ENCODE measurements at regions not wholly inside any gene's neighbourhood (a gene's known extent, or its start where the extent isn't known, plus 50 kb on each side); places are given as distances from the start of the nearest gene placed in this dataset.

DNA sequence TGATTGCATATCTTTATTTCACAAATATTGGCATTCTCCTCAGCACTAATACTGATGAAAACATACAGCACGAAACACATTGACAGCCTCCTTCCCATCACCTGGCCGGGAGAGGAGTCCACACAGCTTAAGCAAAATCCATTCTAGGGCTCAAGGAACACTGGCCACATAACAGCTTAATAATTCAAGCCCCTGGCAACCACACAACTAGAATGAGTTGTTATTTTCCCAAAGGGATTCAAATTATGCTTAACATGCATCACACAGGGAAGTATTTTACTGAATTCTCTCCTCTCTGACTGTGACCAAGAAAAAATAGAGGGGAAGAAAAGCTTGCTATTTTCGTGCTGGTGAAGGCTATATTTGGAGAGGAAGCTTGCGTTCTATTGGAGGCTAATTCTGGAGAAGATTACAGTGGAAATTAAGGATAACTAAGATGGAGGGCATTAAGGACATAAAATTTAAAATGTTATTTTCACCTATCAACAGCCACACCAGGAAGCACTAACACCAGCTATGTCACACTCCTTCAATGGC lies 198.5 kb downstream of the ADGRG6 start:
- DNase-seq (ENCODE audit: low read depth): no peak

DNA sequence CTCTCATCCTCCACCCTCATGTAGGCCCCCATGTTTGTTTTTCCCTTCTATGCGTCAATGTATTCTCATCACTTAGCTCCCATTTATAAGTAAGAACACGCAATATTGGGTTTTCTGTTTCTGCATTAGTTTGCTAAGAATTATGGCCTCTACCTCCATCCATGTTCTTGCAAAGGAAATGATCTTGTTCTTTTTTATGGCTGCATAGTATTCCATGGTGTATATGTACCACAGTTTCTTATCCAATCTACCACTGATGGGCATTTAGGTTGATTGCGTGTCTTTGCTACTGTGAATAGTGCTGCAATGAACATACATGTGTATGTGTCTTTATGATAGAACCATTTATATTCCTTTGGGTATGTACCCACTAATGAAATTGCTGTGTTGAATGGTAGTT lies 200.0 kb downstream of the ADGRG6 start:
- DNase-seq (ENCODE audit: low read depth): no peak

DNA sequence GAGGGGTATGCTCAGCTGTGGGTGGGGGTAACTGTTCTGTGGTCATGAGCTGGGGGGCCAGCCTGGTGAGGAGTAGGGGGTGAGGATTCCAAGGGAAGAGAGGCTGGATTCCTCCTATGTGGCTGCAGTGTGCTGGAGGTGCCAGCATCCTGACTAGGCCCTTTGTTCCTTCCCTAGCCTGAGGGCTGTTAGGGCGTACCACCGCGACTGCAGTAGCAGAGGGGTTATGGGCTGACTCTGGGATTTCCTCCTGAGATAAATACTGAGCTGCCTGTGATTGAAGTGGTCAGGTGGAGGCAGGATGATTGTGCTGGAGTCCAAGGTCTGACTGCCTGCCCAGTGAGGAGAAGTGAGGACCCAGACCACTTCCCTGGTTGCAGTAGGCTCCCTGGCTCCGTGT lies 205.3 kb downstream of the ADGRG6 start:
- DNase-seq (ENCODE audit: low read depth): no peak

DNA sequence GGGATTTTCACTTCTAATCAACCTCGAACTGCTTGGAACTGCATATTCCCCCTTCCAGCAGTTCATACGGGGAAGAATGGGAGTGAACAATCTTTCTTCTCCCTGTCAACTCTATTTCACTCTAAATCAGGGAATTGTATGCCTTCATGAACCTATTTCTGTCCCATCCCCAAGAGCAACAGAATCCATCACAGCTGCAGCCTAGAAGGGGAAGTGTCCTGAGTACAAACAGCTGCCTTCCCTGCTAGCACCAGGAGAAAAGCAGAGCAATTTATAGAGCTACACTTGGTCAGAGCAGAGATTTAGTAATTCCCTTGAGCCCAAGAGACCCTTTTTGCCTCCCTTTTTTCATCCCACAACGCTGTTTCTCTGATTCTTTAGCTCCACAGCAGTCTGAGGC lies 208.4 kb downstream of the ADGRG6 start:
- no peak for DNase-seq (ENCODE audit: low read depth)

DNA sequence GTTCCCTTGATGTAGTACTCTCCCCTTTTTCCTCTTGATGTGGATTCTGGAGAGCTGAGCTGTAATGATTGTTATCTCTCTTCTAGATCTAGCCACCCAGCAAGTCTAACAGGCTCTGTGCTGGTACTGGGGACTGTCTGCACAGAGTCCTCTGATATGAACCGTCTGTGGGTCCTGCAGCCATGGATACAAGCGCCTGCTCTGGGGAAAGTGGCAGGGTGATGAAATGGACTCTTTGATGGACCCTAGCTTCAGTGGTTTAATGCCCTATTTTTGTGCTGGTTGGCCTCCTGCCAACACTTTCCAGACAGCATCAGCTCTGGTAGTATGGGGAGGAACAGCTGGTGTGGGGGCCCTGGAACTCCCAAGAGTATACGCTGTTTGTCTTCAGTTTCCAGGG lies 216.3 kb downstream of the ADGRG6 start:
- no peak for DNase-seq (ENCODE audit: low read depth)

DNA sequence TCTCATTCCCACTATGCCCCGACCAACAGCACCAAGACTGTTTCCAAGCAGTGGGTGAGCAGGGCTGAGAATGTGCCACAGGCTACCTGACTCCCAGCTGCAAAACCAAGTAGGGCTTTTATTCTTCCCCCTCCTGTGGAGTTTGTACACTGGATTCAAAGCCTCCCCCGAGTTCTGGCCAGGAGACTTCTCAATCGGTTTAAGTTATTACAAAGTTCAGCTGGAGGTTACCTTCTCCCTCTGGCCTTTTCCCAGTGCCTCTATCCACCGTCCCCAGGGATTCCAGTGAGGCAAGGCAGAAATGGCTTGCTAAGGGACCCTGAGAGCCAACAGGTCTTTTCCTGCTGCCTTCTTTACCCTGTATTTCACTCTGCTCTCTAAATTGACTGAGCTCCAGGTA lies 217.0 kb downstream of the ADGRG6 start:
- DNase-seq (ENCODE audit: low read depth): no peak

DNA sequence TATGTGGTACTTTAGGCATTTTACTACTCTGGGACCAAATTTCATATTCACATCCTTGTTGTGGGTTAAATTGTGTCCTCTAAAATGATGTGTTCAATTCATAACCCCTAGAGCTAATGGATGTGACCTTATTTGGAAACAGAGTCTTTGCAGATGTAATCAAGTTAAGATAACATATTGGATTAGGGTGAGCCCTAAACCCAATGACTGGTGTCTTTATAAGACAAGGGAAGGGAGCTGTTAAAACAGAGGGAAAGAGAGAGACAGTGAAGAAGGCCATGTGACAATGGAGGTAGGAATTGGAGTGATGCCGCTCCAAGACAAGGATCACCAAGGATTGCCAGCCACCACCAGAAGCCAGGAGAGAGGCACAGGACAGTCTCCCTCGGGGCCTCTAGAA lies 220.0 kb downstream of the ADGRG6 start:
- no peak for DNase-seq (ENCODE audit: low read depth)

DNA sequence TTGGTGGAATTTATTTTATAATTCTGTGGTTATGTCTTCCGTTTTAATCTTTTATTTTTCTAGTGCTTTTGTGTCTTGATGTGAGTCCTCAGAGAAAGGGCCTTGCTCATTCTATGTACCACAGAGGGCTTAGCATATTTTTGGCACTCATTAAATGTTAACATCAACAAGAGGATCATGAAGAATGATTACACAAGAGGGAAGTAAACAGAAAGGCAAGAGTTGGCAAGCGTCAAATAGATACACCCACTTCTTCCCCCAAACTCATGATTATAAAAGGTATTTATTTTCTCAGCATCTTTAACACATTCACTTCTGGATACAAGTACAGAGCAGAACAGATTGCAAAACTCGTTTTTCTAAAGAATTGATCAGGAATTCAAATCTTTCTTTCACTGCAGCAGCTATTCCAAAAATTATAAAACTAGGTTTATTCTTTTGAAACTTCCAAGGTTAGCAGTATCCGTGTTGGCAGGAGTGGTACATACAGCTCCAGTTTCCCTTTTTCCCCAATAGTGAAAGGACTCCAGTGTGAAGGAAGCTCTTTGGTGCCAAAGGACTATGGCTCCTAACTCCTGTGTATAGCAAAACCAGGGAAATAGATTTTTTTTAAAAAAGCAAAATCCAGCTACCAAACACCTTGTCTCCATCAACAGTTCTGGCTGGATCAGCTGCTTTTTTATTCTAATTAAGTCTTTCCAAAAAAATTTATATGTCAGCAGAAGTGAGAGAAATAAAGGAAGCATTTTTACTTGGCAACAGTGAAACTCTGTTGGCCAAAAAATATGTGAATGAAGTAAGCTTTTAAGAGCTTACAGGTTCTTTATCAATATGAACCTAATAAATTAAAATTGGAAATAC lies 221.9 kb downstream of the ADGRG6 start:
- no peak for DNase-seq (ENCODE audit: low read depth)

DNA sequence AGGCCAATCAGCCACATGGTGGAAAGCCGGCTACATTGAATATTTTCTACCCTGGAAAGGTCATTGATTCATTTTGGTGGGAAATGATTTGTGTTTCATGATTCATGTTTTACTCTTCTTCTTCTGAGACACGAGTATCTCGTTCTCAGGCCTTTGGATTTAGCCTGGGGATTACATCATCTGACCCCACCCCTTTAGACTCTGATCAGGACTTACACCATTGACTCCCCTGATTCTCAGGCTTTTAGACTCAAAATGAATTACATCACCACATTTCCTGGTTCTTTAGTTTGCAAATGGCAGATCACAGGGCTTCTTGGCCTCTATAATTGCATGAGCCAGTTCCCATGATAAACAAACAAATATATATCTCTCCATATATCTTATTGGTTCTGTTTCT lies 228.8 kb downstream of the ADGRG6 start:
- DNase-seq (ENCODE audit: low read depth): no peak

DNA sequence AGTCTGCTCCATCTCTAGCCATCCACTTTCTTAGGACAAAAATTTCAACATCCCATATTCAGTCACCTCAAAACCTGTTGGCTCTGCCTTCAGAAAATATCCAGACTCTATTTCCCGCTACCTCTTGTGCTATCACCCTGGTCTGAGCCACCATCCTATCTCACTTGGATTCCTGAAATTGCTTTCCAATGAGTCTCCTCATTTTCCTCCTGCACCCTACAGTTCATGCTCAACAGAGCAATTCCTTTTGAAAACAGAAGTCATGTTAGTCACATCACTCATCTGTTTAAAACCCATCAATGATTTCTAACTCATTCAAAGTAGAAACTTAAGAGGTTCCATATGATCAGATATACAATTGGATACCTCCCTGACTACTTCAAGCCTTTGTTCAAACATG lies 229.9 kb downstream of the ADGRG6 start:
- no peak for DNase-seq (ENCODE audit: low read depth)

DNA sequence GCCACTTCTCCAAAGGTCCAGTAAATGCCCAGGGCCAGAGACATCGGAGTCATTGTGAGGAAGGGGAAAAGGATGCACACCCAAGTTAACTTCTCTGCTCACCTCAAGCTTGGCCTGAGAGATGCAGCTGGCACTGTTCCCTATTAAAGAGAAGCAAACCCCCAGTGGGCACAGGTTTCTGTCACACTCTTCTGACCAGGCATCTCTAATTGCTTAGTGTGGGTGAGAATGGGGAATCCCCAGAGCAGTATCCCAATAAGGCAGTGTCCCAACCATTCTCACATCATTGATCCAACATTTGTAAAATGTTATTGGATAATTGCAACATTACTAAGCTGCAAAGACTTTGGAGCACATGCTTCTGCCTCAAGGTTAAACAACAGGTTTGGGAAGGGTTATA lies 232.3 kb downstream of the ADGRG6 start:
- DNase-seq (ENCODE audit: low read depth): no peak

DNA sequence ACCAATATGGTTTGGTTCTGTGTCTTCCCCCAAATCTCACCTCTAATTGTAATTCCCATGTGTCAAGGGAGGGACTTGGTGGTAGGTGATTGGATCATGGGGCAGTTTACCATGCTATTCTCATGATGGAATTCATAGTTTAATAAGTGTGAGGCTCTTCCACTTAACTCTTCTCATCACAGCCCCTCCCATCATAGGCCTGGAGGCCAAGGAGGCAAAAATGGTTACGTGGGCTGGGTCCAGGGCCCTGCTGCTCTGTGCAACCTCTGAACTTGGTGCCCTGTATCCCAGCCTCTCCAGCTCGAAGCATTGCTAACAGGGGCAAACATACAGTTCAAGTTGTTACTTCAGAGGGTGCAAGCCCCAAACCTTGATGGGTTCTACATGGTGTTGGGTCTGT lies 232.7 kb downstream of the ADGRG6 start:
- no peak for DNase-seq (ENCODE audit: low read depth)

DNA sequence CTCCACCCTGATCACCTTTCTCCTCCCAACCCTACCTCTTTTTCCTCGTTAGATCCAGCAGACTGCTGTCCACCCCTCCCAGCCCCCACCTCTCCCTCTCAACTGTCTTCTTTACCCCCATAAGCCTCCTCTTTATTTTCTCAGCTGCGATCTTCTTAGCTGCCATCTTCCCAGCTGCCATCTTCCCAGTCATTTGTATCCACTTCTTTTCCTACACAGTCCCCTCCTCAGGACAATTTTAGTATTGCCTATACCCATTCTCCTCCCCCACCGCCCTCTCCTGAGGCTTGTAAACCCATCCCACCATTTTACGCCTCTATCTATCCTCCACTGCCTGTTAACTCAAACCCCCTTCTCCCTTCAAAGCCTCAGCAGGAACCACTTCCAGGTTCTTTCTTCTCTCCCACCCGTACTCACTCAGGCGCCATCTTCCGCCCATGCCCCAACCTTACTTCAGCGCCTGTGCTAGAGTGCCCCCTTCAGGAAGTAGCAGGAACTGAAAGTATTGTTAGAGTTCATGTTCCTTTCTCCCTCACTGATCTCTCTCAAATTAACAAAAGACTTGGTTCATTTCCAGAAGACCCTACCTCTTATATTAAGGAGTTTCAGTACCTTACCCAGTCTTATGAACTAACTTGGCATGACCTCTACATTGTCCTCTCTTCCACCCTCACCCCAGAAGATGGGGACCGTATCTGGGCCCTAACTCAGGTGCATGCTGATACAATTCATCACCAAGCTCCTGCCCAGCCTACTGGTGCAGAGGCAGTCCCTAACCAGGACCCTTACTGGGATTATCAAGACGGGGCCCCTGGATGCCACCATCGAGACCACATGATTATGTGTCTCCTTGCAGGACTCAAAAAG lies 236.0 kb downstream of the ADGRG6 start:
- DNase-seq (ENCODE audit: low read depth): no peak

DNA sequence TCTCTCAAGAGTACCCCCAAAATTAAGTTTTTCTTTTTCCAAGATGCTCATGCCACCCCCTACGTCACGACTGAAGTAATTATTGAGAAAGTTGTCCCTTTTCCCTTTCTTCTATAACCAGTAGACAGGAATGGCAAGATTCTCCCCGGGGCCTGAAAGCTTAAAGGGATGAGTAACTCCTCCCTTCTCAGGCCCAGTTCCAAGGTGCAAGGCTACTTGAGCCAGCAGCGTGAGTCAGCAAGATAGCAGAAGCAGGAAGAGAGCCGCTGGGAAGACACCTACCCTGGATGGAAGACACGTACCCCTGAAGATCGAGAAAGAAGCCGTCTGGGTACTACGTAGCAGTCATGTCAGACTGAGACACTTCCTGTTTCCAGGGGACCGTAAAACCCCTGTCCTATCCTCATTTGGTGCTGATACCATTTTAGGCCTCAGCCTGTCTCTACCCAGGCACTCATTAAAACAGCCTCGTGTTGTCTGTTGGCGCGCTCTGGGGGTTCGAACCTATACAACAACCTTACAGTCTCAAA lies 241.0 kb downstream of the ADGRG6 start:
- DNase-seq (ENCODE audit: low read depth): no peak

DNA sequence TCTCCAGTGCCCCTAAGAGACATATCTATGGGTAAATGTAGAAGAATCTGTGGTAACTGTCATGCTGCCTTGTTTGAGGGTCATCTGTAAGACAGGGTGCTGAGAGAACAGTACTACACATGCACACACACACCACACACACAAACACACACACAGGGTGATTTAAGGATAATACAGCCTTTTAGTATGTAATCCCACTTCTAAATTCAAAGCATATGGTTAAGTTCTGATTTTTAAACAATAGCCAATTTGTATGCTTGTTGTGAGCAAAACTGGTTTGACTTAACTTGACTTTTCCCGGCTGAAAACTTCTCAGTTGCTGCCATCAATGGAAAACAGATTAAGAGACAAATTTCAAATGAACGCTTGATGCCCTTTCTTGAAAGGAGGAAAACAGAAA lies 241.8 kb downstream of the ADGRG6 start:
- no peak for DNase-seq (ENCODE audit: low read depth)

DNA sequence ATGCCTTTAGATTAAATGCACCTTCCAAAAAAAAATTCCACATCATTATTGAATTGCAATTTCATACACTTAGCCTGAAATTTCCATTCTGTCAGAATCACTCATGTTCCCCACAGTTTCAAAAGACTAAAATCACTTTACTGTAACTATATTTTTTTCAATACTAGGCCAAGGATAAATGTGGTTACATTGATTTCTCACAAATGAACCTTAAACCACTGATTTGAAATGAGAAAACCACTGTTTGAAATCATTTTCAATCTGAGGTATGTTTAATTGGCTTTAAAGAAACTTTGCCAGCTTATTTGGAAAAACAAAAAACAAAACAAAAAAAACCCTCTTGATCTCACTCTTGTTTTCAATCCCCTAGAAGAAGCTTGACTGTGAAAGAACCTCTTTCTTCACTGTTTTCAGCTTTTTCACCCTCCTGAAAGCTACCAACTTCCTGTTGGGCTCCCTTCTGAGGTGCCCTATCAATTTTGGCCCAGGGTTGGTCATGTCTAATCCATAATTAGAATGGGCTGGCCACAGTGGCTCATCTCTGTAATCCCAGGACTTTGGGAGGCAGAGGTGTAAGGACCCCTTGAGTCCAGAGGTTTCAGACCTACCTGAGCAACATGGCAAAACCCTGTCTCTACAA lies 242.5 kb downstream of the ADGRG6 start:
- DNase-seq (ENCODE audit: low read depth): no peak

DNA sequence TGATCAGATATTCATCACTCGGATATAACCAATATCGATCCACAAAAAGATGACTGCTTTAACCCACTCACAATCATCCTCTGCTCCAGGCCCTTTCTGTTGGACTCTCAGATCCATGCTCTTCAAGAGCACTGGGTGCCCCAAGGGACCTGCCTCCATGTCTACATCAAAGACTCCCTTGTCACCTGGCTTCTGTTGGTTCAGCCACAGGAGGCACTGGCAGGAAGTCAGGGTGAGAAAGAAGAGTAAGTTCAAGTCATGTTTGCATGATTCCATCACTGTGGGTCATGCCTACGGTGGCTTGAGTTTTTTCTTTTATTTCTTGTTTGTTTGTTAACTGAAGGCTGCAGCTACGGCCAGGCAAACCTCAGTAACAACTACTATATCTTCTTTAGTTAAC lies 243.3 kb downstream of the ADGRG6 start:
- no peak for DNase-seq (ENCODE audit: low read depth)

DNA sequence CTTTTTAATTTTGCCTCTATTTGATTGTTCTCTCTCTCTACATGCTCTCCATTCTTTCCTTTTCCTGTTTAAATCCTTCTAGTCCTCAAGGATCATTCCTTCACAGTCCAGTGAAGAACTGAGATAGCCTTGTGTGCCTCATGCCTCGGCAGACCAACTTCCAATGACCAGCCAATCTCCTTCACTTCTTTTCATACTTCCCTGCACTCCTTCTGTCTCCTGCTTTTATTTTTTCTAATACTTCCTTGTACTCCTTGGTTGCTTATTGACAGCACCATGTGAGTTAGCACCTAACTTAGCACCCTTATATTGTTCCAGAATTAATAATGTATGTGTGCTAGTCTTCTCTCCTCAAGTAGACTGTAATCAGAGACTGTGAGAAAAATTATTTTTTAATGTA lies 246.8 kb downstream of the ADGRG6 start:
- DNase-seq (ENCODE audit: low read depth): no peak

DNA sequence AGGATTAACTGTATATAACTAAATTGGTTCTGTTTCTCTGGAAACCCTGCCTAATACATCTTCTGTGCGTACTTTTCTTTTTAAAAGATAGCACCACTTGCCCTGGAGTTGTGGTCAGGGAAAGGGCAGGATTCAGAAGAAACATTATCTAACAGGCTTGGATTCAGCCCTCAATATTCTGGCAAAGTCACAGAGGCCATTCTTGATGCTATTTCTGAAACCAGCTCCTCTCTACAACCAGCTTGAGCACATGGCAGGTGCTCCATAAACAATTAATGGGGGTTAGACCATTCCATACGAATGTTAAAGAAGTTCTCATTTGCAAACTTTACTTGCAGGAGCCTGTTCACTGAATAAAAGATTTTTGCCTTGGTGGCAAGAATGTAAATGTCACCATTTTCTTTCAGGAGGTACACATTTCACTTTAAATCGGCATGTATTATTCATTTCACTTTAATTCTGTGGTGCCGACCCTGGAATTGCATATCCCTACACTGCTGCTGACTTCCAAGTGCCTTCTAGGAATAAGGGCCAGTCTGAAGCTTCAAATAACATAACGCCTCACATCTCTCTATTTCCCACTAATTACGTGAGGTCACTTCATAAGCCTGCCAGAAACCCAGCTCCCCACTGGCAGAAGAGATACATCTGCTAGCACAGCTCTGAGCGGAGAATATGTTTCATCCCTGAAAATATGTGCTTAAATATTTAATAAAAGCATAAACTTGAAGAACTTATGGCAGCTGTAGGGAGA lies 248.7 kb downstream of the ADGRG6 start:
- no peak for DNase-seq (ENCODE audit: low read depth)

DNA sequence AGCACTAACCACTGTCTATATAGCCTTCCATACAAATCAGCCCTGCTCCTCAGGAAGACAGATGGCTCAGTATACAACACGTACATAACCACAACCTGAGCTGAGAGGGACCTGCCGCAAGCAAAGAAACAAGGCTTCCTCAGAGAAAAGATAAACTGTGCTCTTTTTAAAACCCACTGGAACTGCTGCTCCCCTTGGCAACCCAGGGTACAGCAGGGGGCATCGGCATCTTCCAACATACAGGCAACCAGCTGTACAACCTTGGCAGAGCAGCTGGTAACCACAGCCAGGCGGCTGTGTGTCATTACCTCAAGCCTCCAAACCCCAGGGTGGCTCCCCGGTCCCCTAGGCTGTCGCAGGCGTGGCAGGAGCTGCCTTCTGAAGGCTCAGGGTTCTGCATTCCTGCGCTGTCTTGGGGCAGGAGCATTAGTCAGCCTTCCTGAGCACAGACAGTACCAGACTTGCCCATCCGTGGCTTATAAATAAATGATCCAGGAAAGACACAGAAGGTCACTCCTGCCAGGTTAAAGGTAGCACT lies 249.5 kb downstream of the ADGRG6 start:
- no peak for DNase-seq (ENCODE audit: low read depth)

DNA sequence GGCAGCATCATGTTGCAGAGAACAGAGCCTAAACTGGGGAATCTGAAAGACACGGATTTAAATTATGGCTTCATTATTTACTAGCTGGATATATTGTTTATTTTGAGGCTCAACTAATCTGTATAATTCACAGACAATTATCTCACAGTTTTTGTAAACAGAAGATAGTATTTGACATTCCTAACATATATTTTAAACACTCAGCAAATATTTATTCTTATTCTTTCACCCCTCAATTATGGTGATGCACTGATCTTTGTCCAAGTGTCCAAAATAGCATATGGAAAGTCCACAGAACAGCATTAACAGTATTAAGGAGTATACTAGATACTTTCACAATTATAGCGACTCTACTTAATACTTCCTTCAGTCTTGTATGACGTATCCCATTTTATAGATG lies 257.0 kb downstream of the ADGRG6 start:
- no peak for DNase-seq (ENCODE audit: low read depth)
